Myocyte (in vitro differentiated cells): ENCODE measurements at regions not wholly inside any gene's neighbourhood (a gene's known extent, or its start where the extent isn't known, plus 50 kb on each side); places are given as distances from the start of the nearest gene placed in this dataset.

Source experiments
- DNase-seq: peaks from one replicate; pipeline ENCODE4 v3.0.0-alpha.2; 2012; ENCODE audit warnings: low read depth

GRCh38 chr4:144202081-144202480, 61.6 kb upstream of the GYPA start:
- DNase-seq = no peak

GRCh38 chr4:144203155-144203554, 62.6 kb upstream of the GYPA start:
- no peak for DNase-seq

- DNase-seq = no peak
Measured at GRCh38 chr4:144204431-144204830, 63.9 kb upstream of the GYPA start.

- DNase-seq = no peak
Measured at GRCh38 chr4:144206711-144207110, 66.2 kb upstream of the GYPA start.

- DNase-seq = no peak
Measured at GRCh38 chr4:144208074-144208473, 67.6 kb upstream of the GYPA start.

- DNase-seq = no peak
Measured at GRCh38 chr4:144209491-144209890, 69.0 kb upstream of the GYPA start.

- no peak for DNase-seq
Measured at GRCh38 chr4:144213371-144213770, 72.9 kb upstream of the GYPA start.

- DNase-seq = no peak
Measured at GRCh38 chr4:144223149-144223548, 82.6 kb upstream of the GYPA start.

GRCh38 chr4:144223661-144224060, 83.1 kb upstream of the GYPA start:
- no peak for DNase-seq

- no peak for DNase-seq
Measured at GRCh38 chr4:144259285-144259684, 118.8 kb upstream of the GYPA start.

GRCh38 chr4:144267084-144267483, 126.6 kb upstream of the GYPA start:
- no peak for DNase-seq

- DNase-seq = no peak
Measured at GRCh38 chr4:144280688-144281087, 140.2 kb upstream of the GYPA start.

GRCh38 chr4:144283526-144283925, 143.0 kb upstream of the GYPA start:
- DNase-seq = no peak

GRCh38 chr4:144284026-144284425, 143.5 kb upstream of the GYPA start:
- DNase-seq = no peak

- no peak for DNase-seq
Measured at GRCh38 chr4:144288011-144288903, 147.7 kb upstream of the GYPA start.

- no peak for DNase-seq
Measured at GRCh38 chr4:144289667-144290428, 149.3 kb upstream of the GYPA start.

GRCh38 chr4:144291164-144291563, 150.6 kb upstream of the GYPA start:
- DNase-seq = no peak

- DNase-seq = no peak
Measured at GRCh38 chr4:144294211-144294610, 153.7 kb upstream of the GYPA start.

- DNase-seq = no peak
Measured at GRCh38 chr4:144295286-144295995, 154.9 kb upstream of the GYPA start.

- no peak for DNase-seq
Measured at GRCh38 chr4:144296941-144297340, 156.4 kb upstream of the GYPA start.

GRCh38 chr4:144298519-144298918, 158.0 kb upstream of the GYPA start:
- no peak for DNase-seq

GRCh38 chr4:144300616-144301015, 160.1 kb upstream of the GYPA start:
- DNase-seq = peak; percentile 60
